HG03108 (cell line): ENCODE measurements at regions not wholly inside any gene's neighbourhood (a gene's known extent, or its start where the extent isn't known, plus 50 kb on each side); places are given as distances from the start of the nearest gene placed in this dataset.
"Not testable (repeated sequence)": the region's sequence is repeated elsewhere in the genome, so short reads cannot be mapped to it uniquely, and the experiment has no call there.

ENCODE experiments used
- ATAC-seq: cut with Tn5 transposase; IDR thresholded peaks from one replicate; pipeline ENCODE4 v1.9.1; 2021; ENCODE audit warnings: moderate library complexity; ENCODE audit not compliant: unreplicated experiment

DNA sequence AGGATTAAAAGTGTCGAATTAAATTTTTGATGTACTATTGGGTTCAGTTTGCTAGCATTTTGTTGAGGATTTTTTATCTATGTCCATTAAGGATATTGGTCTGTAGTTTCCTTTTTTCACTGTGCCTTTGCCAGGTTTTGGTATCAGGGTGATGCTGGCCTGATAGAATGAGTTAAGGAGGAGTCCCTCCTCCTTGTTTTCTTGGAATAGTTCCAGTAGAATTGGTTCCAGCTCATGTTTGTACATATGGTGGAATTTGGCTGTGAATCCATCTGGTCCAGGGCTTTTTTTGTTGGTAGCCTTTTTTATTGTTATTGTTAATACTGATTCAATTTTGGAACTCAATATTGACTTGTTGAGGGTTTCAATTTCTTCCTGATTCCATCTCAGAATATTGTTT, 141.8 kb downstream of the SIM1 start:
- ATAC-seq, result no peak

DNA sequence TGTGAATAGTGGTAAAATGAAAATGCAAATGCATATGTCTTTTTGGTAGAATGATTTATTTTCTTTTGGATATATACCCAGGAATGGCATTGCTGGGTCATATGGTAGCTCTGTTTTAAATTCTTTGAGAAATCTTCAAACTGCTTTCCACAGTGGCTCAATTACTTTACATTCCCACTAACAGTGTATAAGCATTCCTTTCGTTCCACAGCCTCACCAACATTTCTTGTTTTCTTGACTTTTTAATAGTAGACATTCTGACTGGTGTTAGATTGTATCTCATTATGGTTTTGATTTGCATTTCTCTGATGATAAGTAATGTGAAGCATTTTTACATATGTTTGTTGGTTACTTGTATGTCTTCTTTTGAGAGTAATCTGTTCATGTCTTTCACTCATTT, 144.0 kb downstream of the SIM1 start:
- ATAC-seq, result no peak

DNA sequence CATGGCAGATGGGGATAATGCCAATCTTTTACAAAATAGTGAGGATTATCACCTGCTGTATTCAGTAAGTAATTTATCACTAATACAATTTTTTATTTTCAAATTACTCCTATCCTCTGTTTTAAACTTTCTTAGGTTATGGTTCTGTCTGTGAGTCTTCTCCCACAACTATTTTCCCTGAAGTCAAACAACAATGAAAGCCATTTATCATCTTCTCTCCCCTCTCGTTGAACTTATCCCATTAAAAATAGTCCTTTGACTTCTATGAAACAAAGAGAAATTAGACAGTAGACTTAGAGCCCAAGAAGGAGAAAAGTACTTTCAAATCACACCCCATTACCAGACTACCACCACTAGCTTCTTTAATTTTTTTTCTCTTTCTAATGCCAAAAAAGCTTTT, 147.7 kb downstream of the SIM1 start:
- no peak for ATAC-seq

- ATAC-seq, result no peak
Measured at GRCh38 chr6:100314186-100314585, 150.5 kb downstream of the SIM1 start.

- no peak for ATAC-seq
Measured at GRCh38 chr6:100311707-100312251, 152.9 kb downstream of the SIM1 start.

DNA sequence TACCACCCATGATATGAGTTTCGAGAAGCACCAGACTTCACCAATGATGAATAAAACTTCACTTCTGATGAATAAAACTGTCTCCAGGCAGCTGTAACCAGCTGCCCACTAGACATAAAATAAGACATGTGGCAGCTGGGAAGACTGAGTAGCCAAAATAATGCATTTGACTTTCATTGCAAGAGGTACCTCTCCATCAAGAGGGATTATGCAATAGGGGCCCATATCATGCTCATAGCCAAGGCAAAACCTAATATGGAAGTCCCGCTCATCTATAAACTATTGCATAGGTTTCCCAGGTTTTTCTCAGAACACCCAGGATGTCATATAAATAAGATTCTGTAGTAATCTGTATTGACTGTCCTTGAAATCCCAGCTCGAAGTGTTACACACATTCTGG, 155.5 kb downstream of the SIM1 start:
- no peak for ATAC-seq

DNA sequence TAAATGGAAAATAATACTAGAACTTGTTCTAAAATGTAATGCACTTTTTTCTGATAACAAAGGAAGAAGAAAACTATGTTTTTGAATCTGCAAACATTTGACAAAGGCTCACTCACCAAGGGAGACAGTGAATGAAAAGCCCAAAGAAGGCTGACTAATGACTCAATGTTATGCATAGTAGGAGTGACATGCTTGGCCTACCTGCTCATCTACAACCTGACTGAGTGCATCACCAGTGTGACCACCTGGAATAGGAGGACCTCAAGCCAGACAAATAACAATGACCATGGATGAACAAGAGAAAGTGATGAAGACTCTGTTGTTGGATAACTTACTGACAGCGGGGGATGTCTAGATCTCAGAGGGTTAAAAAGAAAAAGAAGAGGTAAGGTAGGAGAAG, 157.2 kb downstream of the SIM1 start:
- no peak for ATAC-seq

- ATAC-seq, result no peak
Measured at GRCh38 chr6:100305209-100305869, 159.4 kb downstream of the SIM1 start.

DNA sequence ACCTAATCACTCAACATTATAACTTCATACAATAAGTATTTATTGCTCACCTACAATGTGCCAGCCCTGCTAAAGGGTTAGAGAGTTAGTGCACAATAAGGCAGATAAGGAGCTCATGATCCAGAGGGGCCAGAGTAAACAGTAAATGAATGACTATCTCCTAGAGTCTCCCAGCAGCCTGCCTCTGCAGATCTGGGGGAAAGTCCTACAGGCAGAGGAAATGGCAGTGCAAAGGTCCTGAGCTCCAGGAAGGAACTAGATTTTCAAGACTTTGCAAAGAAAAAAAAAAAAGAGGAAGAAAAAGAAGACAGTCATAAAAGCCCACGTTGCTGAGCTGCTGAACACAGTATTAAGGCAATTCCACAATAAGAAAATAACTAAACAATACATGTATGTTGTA, 160.1 kb downstream of the SIM1 start:
- no peak for ATAC-seq

DNA sequence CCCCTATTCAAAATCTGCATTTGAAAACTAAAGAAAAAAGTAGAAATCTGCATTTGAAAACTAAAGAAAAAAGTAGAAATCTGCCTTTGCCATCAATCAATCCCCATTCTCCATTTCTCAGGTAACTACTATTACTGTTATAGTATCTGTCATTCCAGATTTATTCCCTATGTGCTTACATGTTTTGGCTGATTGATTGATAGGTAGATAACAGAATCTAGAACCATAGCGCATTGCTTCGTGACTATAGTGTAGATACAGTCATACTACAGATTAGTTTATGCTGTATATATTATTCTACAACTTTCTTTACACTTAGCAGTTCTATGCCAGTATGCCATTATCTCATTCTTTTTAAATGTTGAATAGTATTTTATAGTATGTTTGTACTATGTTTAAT, 163.0 kb downstream of the SIM1 start:
- ATAC-seq, result no peak

GRCh38 chr6:100300221-100300736, 164.4 kb downstream of the SIM1 start:
- no peak for ATAC-seq

DNA sequence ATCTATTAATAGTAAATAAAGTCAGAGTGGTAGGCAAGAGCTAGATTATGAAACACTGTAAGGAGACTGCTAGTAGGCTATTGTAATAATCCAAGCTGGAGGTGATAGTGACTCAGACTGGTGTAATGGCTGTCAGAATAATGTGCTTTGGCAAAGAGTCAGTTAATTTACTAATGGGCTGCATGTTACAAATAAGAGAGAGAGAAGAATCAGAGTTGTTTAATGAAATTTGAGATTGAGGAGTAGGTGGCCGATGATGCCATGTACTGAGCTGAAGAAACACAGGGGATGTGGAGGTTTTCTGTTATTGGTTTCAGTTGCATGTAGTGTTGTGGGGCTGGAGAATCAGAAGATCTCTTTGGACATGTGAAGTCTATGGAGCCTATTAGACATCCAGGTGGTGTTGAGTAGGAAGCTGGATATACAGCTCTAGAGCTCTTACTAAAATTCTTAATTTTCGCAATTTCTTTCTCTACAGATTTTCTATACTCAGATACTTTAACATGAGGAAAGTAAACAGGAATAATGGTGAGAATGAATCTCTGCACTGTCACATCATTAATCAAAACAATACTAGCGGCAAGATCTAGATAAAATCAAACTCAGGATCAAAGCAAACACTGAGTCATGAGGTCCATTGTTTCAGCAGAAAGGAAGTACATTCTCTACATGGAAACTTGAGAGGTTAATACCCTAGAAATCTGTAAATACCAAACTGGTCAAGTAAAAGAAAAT, 167.7 kb downstream of the SIM1 start:
- ATAC-seq, result no peak

DNA sequence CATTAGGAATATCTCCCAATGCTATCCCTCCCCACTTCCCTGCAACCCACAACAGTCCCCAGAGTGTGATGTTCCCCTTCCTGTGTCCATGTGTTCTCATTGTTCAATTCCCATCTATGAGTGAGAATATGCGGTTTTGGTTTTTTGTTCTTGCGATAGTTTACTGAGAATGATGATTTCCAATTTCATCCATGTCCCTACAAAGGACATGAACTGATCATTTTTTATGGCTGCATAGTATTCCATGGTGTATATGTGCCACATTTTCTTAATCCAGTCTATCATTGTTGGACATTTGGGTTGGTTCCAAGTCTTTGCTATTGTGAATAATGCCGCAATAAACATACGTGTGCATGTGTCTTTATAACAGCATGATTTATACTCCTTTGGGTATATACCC, 169.5 kb downstream of the SIM1 start:
- not testable (repeated sequence) for ATAC-seq

GRCh38 chr6:100289285-100289684, 175.4 kb downstream of the SIM1 start:
- ATAC-seq, result no peak

GRCh38 chr6:100288311-100288710, 176.4 kb downstream of the SIM1 start:
- ATAC-seq, result no peak

DNA sequence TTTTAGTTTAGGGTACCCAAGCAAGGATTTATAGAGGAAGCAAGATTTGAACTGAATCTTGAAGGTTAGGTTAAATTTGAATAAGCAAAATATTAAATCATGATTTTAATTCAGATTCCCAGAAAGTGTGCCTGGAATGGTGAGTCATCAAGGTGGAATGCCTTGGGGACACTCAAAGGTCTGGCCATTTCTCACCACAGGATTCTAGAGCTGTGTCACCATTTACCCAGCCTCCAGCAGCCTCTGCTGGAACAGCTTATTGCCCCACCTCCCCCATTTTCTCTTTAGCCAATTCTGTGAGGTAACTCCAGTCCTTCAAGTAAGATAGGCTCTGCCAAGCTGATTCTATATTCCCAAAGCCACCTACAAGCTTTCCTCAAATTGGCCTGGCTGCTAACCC, 181.4 kb downstream of the SIM1 start:
- ATAC-seq, result no peak

DNA sequence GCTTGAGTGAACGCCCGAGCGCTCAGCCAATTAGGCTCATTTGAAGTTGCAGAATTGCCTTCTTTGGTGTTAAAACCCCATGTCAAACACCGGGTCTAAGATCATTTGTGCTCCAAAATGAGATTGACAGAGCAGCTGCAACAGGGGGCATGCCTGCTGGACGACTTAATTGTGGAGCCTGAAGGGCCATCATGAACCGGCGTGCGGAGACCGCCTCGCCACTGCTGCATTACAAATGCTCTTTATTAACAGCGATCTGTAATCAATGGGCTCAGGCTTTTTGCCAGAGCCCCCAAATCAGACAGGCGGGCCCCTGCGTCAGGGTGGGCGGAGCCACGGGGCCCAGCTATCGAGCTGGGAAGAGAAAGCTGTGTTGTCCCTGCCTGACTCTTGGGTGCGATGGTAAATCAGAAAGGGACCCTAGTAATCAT, 183.2 kb downstream of the SIM1 start:
- no peak for ATAC-seq

- no peak for ATAC-seq
Measured at GRCh38 chr6:100276311-100277057, 188.2 kb downstream of the SIM1 start.

DNA sequence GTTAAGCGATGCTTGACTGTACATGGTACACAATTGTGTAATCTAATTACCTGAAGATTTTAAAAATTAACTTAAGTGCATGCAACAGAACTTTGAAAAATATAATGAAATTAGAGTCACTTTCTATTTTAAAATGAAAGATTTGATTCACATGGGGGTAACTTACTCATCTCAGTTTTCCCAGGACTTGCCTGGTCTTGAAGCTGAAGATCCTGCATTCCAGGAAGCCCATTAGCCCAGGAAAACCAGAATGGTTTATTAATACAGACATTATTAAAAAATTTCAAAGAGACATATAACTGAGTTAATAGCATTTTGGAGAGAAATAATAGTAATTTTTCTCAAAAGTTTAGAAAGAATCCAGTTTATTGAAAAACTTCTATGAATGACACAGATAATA, 190.6 kb downstream of the SIM1 start:
- no peak for ATAC-seq

DNA sequence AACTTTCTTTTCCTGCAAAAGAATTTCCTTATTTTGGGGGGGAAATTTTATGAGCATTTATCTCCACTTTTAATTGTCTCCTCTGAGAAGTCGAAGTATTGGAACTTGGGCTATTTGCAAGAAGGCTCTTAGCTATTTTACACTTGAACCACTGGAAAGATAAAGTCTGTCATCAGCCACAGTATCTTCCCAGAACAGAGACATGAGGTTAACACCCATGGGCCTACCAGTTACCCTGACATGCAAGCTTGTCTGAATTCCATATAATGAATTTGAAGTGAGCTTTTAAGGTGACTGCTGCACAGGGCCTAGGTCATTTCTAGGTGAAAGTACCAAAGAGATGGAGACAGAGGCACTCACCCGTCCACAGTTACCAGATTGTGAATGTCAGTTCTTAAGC, 193.1 kb downstream of the SIM1 start:
- ATAC-seq, result no peak

DNA sequence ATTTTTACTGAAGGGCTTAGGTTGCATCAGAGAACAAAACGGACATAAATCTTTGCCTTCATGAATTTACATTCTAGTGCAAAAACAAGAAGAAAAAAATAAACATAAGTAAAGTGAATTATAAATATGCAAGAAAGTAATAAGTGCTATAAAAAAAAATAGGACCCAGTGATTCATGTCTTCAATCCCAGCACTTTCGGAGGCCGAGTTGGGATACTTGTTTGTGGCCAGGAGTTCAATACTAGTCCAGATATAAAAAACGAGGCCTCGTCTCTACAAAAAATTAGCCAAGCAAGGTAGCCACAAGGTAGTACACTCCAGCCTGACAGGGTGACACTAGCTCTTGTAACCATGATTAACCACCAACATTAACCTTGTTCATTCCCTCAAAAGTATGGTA, 193.5 kb downstream of the SIM1 start:
- ATAC-seq, result no peak

GRCh38 chr6:100269189-100269588, 195.5 kb downstream of the SIM1 start:
- no peak for ATAC-seq
